HepG2 (cell line): ENCODE measurements at regions not wholly inside any gene's neighbourhood (a gene's known extent, or its start where the extent isn't known, plus 50 kb on each side); places are given as distances from the start of the nearest gene placed in this dataset.

ENCODE experiments used
- ATAC-seq: fragments of 200-7000 bp; cut with Tn5 transposase; 3 replicates; pipeline ENCODE4 v1.9.1; 2020; ENCODE audit warnings: mild to moderate bottlenecking, moderate library complexity
- BruUV-seq: library from RNA; stranded (reverse); fragments of 400-500 nt; replicated peaks from 2 replicates; lab custom pipeline; 2021; lab: Mats Ljungman, UMichigan
- CTCF ChIA-PET: fragments of 300-600 bp; formaldehyde crosslinking; extraction: SDS; loops from one replicate; lab custom pipeline; 2021; ENCODE audit warnings: low total read pairs, inconsistent platforms, low intra/inter-chr PET ratio; lab: Yijun Ruan, JAX
- POLR2A ChIA-PET: fragments of 350-600 bp; sonication (Branson Sonifier 250); formaldehyde crosslinking; loops from one replicate; lab custom pipeline; 2020; ENCODE audit warnings: antibody characterized with exemption, inconsistent platforms; lab: Yijun Ruan, JAX
- DNase-seq: peaks from one replicate; pipeline ENCODE4 v3.0.0-alpha.2; 2015; ENCODE audit warnings: low spot score
- FAIRE-seq: peaks from 3 replicates; lab custom pipeline; 2011; peaks lifted over from hg19 to GRCh38; lab: Jason Lieb, UNC
- H2AFZ ChIP-seq: one replicate; pipeline ENCODE4 v1.6.1; 2011; ENCODE audit warnings: low read length, inconsistent platforms
- H3K27ac ChIP-seq: fragments of 300-600 bp; 3 replicates; pipeline ENCODE4 v1.8.0; 2011; ENCODE audit warnings: mixed run types, mild to moderate bottlenecking, mixed read lengths, low read length, inconsistent platforms; ENCODE audit not compliant: insufficient read depth; ENCODE audit errors: extremely low read length
- H3K27me3 ChIP-seq, 2 experiments: fragments of 200-600 bp in 1 of 2; 2 replicates in 1 of 2; 3 replicates in 1 of 2; pipeline versions ENCODE4 v1.6.0 to v1.8.0; 2011; ENCODE audit warnings: low read length in 2 of 2, mild to moderate bottlenecking in 2 of 2, moderate library complexity in 2 of 2, inconsistent platforms in 1 of 2; ENCODE audit not compliant: insufficient read depth in 2 of 2, control insufficient read depth in 1 of 2
- H3K36me3 ChIP-seq, 2 experiments: fragments of 200-600 bp in 1 of 2; replicated peaks in 1 of 2; 2 replicates in 1 of 2; 3 replicates in 1 of 2; pipeline versions ENCODE4 v1.5.1 to v1.8.0; 2011; ENCODE audit warnings: low read length in 2 of 2, inconsistent platforms in 1 of 2; ENCODE audit not compliant: insufficient read depth in 2 of 2, control insufficient read depth in 1 of 2
- H3K4me1 ChIP-seq: 2 replicates; pipeline ENCODE4 v1.5.1; 2012; ENCODE audit warnings: low read length, inconsistent platforms; ENCODE audit not compliant: insufficient read depth
- H3K4me2 ChIP-seq: 2 replicates; pipeline ENCODE4 v1.6.0; 2011; ENCODE audit warnings: low read depth, low read length, inconsistent platforms
- H3K4me3 ChIP-seq, 3 experiments: fragments of 200-600 bp in 1 of 3; sonication (generic), shearing (Covaris generic) in 1 of 3; replicated peaks in 1 of 3; 2 replicates each; pipeline ENCODE4 v1.5.1; 2011 to 2016; ENCODE audit warnings: low read length in 3 of 3, inconsistent platforms in 2 of 3, low read depth in 2 of 3, mild to moderate bottlenecking in 2 of 3, control low read depth in 1 of 3, mixed read lengths in 1 of 3; ENCODE audit not compliant: insufficient read depth in 1 of 3
- H3K79me2 ChIP-seq: one replicate; pipeline ENCODE4 v1.6.1; 2011; ENCODE audit warnings: low read length, inconsistent platforms; ENCODE audit not compliant: insufficient read depth
- H3K9ac ChIP-seq: 2 replicates; pipeline ENCODE4 v1.6.0; 2011; ENCODE audit warnings: mild to moderate bottlenecking, low read depth, low read length, inconsistent platforms; ENCODE audit not compliant: insufficient read depth
- H3K9me3 ChIP-seq: 2 replicates; pipeline ENCODE4 v1.5.1; 2012; ENCODE audit warnings: mild to moderate bottlenecking, low read length
- H4K20me1 ChIP-seq: 2 replicates; pipeline ENCODE4 v1.6.0; 2011; ENCODE audit warnings: inconsistent platforms, mild to moderate bottlenecking, low read length, moderate library complexity; ENCODE audit not compliant: insufficient read depth
- ATF7-NPFF ChIP-seq: sonication (generic); formaldehyde crosslinking; IDR thresholded peaks from 2 replicates; pipeline ENCODE4 v1.8.1; 2023; ENCODE audit warnings: mild to moderate bottlenecking, low read depth, missing genetic modification reagents, moderate library complexity
- FOXO1 ChIP-seq: sonication (generic); formaldehyde crosslinking; IDR thresholded peaks from 2 replicates; pipeline ENCODE4 v1.4.0; 2020; ENCODE audit warnings: missing genetic modification reagents
- NR1H2 ChIP-seq: sonication (generic); formaldehyde crosslinking; IDR thresholded peaks from 2 replicates; pipeline ENCODE4 v1.8.1; 2022; ENCODE audit warnings: low read depth, missing genetic modification reagents, borderline replicate concordance
- RFXAP ChIP-seq: sonication (generic); formaldehyde crosslinking; IDR thresholded peaks from 2 replicates; pipeline ENCODE4 v1.4.0; 2020; ENCODE audit warnings: missing genetic modification reagents, borderline replicate concordance
- ZFP36L2 ChIP-seq: sonication (generic); formaldehyde crosslinking; IDR thresholded peaks from 2 replicates; pipeline ENCODE4 v1.4.0; 2020; ENCODE audit warnings: missing genetic modification reagents
- ZNF18 ChIP-seq: sonication (generic); formaldehyde crosslinking; IDR thresholded peaks from 2 replicates; pipeline ENCODE4 v1.8.0; 2022; ENCODE audit warnings: mild to moderate bottlenecking, missing genetic modification reagents; ENCODE audit not compliant: insufficient replicate concordance
- ZZZ3 ChIP-seq: sonication (generic); formaldehyde crosslinking; IDR thresholded peaks from 2 replicates; pipeline ENCODE4 v1.4.0; 2020; ENCODE audit warnings: missing genetic modification reagents, mild to moderate bottlenecking, borderline replicate concordance
- WGBS: methylation state at CpG from one replicate; pipeline ENCODE4 v1.1.6; 2017; ENCODE audit warnings: low lambda C conversion rate; 5-methylcytosine and 5-hydroxymethylcytosine counted together
- in situ Hi-C: cut with HindIII; loops from 2 replicates; pipeline ENCODE4 v1.10.0; 2017; ENCODE audit warnings: low pct_unique_long_range_greater_than_20kb; ENCODE audit not compliant: extremely low pct_ligation_motif_present
- intact Hi-C: fragments of 100-400 bp; cut with micrococcal nuclease; formaldehyde crosslinking; loops from one replicate; pipeline ENCODE4 v1.10.0; 2022; ENCODE audit not compliant: unreplicated experiment
- TF ChIP-seq, protein P1 (sequence below): sonication (generic); formaldehyde crosslinking; conservative IDR thresholded peaks from 2 replicates; pipeline ENCODE4 v1.4.0; 2020; ENCODE audit warnings: mild to moderate bottlenecking, missing genetic modification reagents, moderate library complexity

DNA sequence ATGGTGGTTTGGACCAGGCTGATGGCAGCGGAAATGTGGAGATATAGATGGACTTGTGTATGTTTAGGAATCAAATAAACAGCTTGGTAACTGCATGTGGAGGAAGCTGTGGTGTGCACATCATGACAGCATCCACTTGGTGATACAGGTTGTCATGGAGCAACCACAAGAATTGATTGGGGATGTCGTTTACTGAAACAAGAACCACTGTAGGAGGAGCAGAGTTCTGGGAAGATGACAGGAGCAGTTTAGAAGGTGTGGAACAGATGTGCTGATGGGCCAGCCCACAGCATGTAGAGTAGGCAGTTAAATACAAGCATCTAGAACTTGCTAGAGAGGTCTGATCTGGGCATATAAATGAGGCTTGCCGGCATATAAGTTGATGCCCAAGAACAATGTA, 152.4 kb upstream of the SERPINE2 start:
- ChIA-PET CTCF (no interaction called here), POLR2A (no interaction called here)
- H3K36me3 ChIP-seq: no peaks in the 10 kb centered on the region
- H3K4me1 ChIP-seq: no peaks in the 10 kb centered on the region
- no TSS peak for BruUV-seq
- no peak overlapping the region for H3K4me3 ChIP-seq
- no peak for FAIRE-seq
- in situ Hi-C loops (no loop called here), intact Hi-C loops (no loop called here)
- H3K9ac ChIP-seq: no peak overlapping the region
- H3K27me3 ChIP-seq: peaks cover 0 to 8% of the 10 kb centered on the region in 2 experiments; a peak in 2 of 5 replicates
- H3K4me2 ChIP-seq: no peak overlapping the region
- no peaks in the 10 kb centered on the region for H4K20me1 ChIP-seq
- TF ChIP-seq ZNF18 (no peak), ATF7-NPFF (CRISPR knock-in tag) (no peak), RFXAP (no peak), ZZZ3 (no peak), NR1H2 (CRISPR knock-in tag) (no peak), ZFP36L2 (CRISPR knock-in tag) (no peak), FOXO1 (CRISPR knock-in tag) (no peak)
- TF ChIP-seq, protein P1, sequence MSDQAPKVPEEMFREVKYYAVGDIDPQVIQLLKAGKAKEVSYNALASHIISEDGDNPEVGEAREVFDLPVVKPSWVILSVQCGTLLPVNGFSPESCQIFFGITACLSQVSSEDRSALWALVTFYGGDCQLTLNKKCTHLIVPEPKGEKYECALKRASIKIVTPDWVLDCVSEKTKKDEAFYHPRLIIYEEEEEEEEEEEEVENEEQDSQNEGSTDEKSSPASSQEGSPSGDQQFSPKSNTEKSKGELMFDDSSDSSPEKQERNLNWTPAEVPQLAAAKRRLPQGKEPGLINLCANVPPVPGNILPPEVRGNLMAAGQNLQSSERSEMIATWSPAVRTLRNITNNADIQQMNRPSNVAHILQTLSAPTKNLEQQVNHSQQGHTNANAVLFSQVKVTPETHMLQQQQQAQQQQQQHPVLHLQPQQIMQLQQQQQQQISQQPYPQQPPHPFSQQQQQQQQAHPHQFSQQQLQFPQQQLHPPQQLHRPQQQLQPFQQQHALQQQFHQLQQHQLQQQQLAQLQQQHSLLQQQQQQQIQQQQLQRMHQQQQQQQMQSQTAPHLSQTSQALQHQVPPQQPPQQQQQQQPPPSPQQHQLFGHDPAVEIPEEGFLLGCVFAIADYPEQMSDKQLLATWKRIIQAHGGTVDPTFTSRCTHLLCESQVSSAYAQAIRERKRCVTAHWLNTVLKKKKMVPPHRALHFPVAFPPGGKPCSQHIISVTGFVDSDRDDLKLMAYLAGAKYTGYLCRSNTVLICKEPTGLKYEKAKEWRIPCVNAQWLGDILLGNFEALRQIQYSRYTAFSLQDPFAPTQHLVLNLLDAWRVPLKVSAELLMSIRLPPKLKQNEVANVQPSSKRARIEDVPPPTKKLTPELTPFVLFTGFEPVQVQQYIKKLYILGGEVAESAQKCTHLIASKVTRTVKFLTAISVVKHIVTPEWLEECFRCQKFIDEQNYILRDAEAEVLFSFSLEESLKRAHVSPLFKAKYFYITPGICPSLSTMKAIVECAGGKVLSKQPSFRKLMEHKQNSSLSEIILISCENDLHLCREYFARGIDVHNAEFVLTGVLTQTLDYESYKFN (CRISPR knock-in tag): no peak
- no peak for DNase-seq
- ATAC-seq: no peak
- H3K27ac ChIP-seq: no peak overlapping the region
- peaks cover 11% of the 10 kb centered on the region; the same call in 1 of the 2 replicates for H3K9me3 ChIP-seq
- no peak overlapping the region for H2AFZ ChIP-seq
- 22% methylated on average over 3 of the region's 3 CpGs for WGBS
- H3K79me2 ChIP-seq: no peaks in the 10 kb centered on the region
